Spleen (tissue), 11 donors: ENCODE measurements at regions not wholly inside any gene's neighbourhood (a gene's known extent, or its start where the extent isn't known, plus 50 kb on each side); places are given as distances from the start of the nearest gene placed in this dataset.

Experiments used
- DNase-seq: peaks from one replicate; pipeline ENCODE4 v3.0.0-alpha.2; 2020
- H3K27ac ChIP-seq, 8 donors: fragments of 200-600 bp; sonication (generic) in 7 of 8; 1 replicate in 4 of 8; 2 replicates in 4 of 8; pipeline versions ENCODE4 v1.5.0 to v1.8.0; 2016 to 2021; ENCODE audit warnings: inconsistent platforms in 4 of 8, mild to moderate bottlenecking in 4 of 8, moderate library complexity in 1 of 8
- H3K27me3 ChIP-seq, 7 donors: fragments of 200-600 bp; sonication (generic) in 6 of 7; replicated peaks in 1 of 7; 1 replicate in 4 of 7; 2 replicates in 3 of 7; pipeline versions ENCODE4 v1.5.0 to v1.8.0; 2016 to 2021; ENCODE audit warnings: inconsistent platforms in 3 of 7, mild to moderate bottlenecking in 1 of 7
- H3K36me3 ChIP-seq, 6 donors: fragments of 200-600 bp; sonication (generic) in 5 of 6; 1 replicate in 4 of 6; 2 replicates in 2 of 6; pipeline versions ENCODE4 v1.5.0 to v1.8.0; 2016 to 2021; ENCODE audit warnings: inconsistent platforms in 2 of 6
- H3K4me1 ChIP-seq, 6 donors: fragments of 200-600 bp; sonication (generic) in 5 of 6; 1 replicate in 3 of 6; 2 replicates in 3 of 6; pipeline versions ENCODE4 v1.5.0 to v1.8.0; 2016 to 2021; ENCODE audit warnings: inconsistent platforms in 3 of 6
- H3K4me3 ChIP-seq, 8 donors: fragments of 200-600 bp; sonication (generic) in 7 of 8; 1 replicate in 4 of 8; 2 replicates in 4 of 8; pipeline versions ENCODE4 v1.5.0 to v1.8.0; 2016 to 2021; ENCODE audit warnings: inconsistent platforms in 4 of 8, mild to moderate bottlenecking in 4 of 8, moderate library complexity in 2 of 8
- H3K9me3 ChIP-seq, 8 donors: fragments of 200-600 bp; sonication (generic) in 7 of 8; 1 replicate in 4 of 8; 2 replicates in 4 of 8; pipeline versions ENCODE4 v1.5.0 to v1.8.0; 2016 to 2021; ENCODE audit warnings: inconsistent platforms in 4 of 8
- CTCF ChIP-seq, 11 experiments: fragments of 200-600 bp in 7 of 11; fragments of 450-650 bp in 4 of 11; sonication (generic) in 4 of 11; IDR thresholded peaks in 8 of 11; conservative IDR thresholded peaks in 3 of 11; 1 replicate in 7 of 11; 2 replicates in 4 of 11; pipeline versions ENCODE4 v1.4.0 to v1.8.0; 2016 to 2021; ENCODE audit warnings: antibody characterized with exemption in 11 of 11, inconsistent platforms in 4 of 11, mild to moderate bottlenecking in 1 of 11
- POLR2A ChIP-seq, 3 donors: fragments of 450-650 bp; IDR thresholded peaks; one replicate each; pipeline ENCODE4 v1.5.1; 2017; ENCODE audit warnings: antibody characterized with exemption in 3 of 3, mild to moderate bottlenecking in 1 of 3
- POLR2AphosphoS5 ChIP-seq, 3 donors: sonication (generic); formaldehyde crosslinking; IDR thresholded peaks; one replicate each; pipeline ENCODE4 v1.5.1; 2017; ENCODE audit warnings: antibody characterized with exemption in 3 of 3
- WGBS, 5 donors: extraction: QIAGEN DNeasy Blood & Tissue Kit in 3 of 5; methylation state at CpG; one replicate each; pipeline versions ENCODE4 v1.1.5 to v1.1.7; 2013 to 2018; 5-methylcytosine and 5-hydroxymethylcytosine counted together
- intact Hi-C: fragments of 100-400 bp; cut with DNase I; formaldehyde crosslinking; loops from one replicate; pipeline ENCODE4 v1.15.0; 2023; ENCODE audit warnings: low total_unique reads
- donor health status: healthy with polysubstance abuse.
- donor health status: DM: no; HTN: no; CAD: no; lungs with moderate emphysema.
- donor health status: DM: no; HTN: no; CAD: no.
- donor health status: Bipolar disorder and iron deficiency.
- donor health status: healthy.
- donor health status: DM: no; HTN: no; CAD: no.
- donor health status: DM: yes; HTN: yes; CAD: no.

GRCh38 chr3:132161608-132162007 lies 126.8 kb upstream of the CPNE4 start:
- no peak for TF ChIP-seq POLR2AphosphoS5 (IDR thresholded peaks at IDR 0.05)
- TF ChIP-seq POLR2A (IDR thresholded peaks at IDR 0.05), result no peak
- no peak for TF ChIP-seq CTCF (IDR thresholded peaks at IDR 0.05 in 8 of 11, conservative IDR thresholded peaks at IDR 0.05 in 3 of 11)
- no peak overlapping the region for H3K27ac ChIP-seq
- no peak overlapping the region for H3K4me3 ChIP-seq
- DNase-seq, result no peak
- H3K36me3 ChIP-seq, result no peaks in the 10 kb centered on the region
- WGBS, 5 donors, result 81 to 100% (median 96%) methylated on average over 1 of the region's 1 CpG
- peaks cover 0 to 9% (median 0%) of the 10 kb centered on the region in 7 donors for H3K27me3 ChIP-seq
- intact Hi-C loops, result no loop called here
- no peaks in the 10 kb centered on the region for H3K9me3 ChIP-seq
- no peaks in the 10 kb centered on the region for H3K4me1 ChIP-seq

- intact Hi-C loops, result no loop called here
- Histone ChIP-seq H3K36me3 (no peaks in the 10 kb centered on the region), H3K9me3 (no peaks in the 10 kb centered on the region), H3K27ac (no peak overlapping the region), H3K4me3 (no peak overlapping the region), H3K4me1 (no peaks in the 10 kb centered on the region), H3K27me3 (peaks cover 0 to 6% (median 0%) of the 10 kb centered on the region in 7 donors)
- no peak for TF ChIP-seq POLR2AphosphoS5 (IDR thresholded peaks at IDR 0.05)
- no peak for TF ChIP-seq CTCF (IDR thresholded peaks at IDR 0.05 in 8 of 11, conservative IDR thresholded peaks at IDR 0.05 in 3 of 11)
- no peak for TF ChIP-seq POLR2A (IDR thresholded peaks at IDR 0.05)
- no peak for DNase-seq
- 18 to 54% (median 41%) methylated on average over 1 of the region's 1 CpG for WGBS, 5 donors
Observed at GRCh38 chr3:132164469-132165092, 129.8 kb upstream of the CPNE4 start.

- H3K27me3 ChIP-seq, result peaks cover 0 to 13% (median 0%) of the 10 kb centered on the region in 7 donors
- no peak for DNase-seq
- H3K4me1 ChIP-seq, result no peaks in the 10 kb centered on the region
- intact Hi-C loops, result no loop called here
- no peak overlapping the region for H3K27ac ChIP-seq
- 72 to 78% (median 76%) methylated on average over 5 of the region's 5 CpGs for WGBS, 5 donors
- TF ChIP-seq POLR2AphosphoS5 (IDR thresholded peaks at IDR 0.05) (no peak), POLR2A (IDR thresholded peaks at IDR 0.05) (no peak)
- no peak overlapping the region for H3K4me3 ChIP-seq
- H3K36me3 ChIP-seq, result no peaks in the 10 kb centered on the region
- H3K9me3 ChIP-seq, result no peaks in the 10 kb centered on the region
Observed at GRCh38 chr3:132167870-132168269, 133.1 kb upstream of the CPNE4 start.

DNA sequence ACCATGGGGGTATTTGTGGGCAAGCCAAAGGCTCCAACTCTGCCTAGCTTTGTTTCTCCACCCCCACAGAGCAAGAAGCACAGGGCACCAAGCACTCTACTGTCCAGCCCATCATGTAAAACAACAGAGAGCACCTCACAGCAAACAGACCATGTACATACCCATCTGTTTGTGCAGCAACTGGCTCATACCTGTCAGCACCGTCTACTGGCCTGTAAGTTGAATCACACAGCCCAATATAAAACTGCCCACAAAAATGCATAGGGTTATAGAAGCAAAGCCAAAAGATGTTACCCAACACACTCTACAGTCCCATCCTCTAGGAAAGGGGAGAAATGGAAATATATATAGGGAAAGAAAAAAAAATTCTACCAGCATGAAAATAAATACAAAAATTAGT lies 139.7 kb upstream of the CPNE4 start:
- peaks cover 0 to 22% (median 0%) of the 10 kb centered on the region in 7 donors for H3K27me3 ChIP-seq
- H3K4me1 ChIP-seq, result no peaks in the 10 kb centered on the region
- TF ChIP-seq POLR2A (IDR thresholded peaks at IDR 0.05) (no peak), CTCF (IDR thresholded peaks at IDR 0.05 in 8 of 11, conservative IDR thresholded peaks at IDR 0.05 in 3 of 11) (no peak), POLR2AphosphoS5 (IDR thresholded peaks at IDR 0.05) (no peak)
- H3K4me3 ChIP-seq, result no peak overlapping the region
- H3K9me3 ChIP-seq, result no peaks in the 10 kb centered on the region
- intact Hi-C loops, result no loop called here
- no peak overlapping the region for H3K27ac ChIP-seq
- 70 to 92% (median 84%) methylated on average over 1 of the region's 1 CpG for WGBS, 5 donors
- H3K36me3 ChIP-seq, result no peaks in the 10 kb centered on the region
- DNase-seq, result no peak
